GM12801 (cell line): ENCODE measurements at regions not wholly inside any gene's neighbourhood (a gene's known extent, or its start where the extent isn't known, plus 50 kb on each side); places are given as distances from the start of the nearest gene placed in this dataset.

Experiments used
- TF ChIP-seq, protein P1 (sequence below): IDR thresholded peaks from one replicate; pipeline ENCODE4 v1.5.1; 2011; ENCODE audit warnings: control low read depth; ENCODE audit not compliant: insufficient read length; ENCODE audit errors: extremely low read depth

DNA sequence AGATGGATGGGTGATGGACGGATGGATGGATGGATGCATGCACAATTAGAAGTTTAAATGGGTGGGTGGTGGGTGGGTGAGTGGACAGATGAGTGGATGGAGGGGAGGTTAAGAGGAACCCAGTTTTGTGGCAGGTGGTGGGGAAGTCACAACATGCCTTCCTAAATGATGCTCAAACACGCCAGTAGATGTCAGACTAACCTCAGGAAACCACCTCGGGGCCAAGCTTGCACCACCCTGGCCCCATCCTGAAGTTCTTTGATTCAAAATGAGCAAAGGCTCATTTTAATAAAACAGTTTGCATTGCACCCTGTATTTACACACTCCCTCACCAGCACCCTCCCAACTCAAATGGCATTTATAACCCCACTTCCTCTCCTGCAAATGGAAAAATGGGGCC is 91.4 kb upstream of the CACNA1A start:
- TF ChIP-seq, protein P1, sequence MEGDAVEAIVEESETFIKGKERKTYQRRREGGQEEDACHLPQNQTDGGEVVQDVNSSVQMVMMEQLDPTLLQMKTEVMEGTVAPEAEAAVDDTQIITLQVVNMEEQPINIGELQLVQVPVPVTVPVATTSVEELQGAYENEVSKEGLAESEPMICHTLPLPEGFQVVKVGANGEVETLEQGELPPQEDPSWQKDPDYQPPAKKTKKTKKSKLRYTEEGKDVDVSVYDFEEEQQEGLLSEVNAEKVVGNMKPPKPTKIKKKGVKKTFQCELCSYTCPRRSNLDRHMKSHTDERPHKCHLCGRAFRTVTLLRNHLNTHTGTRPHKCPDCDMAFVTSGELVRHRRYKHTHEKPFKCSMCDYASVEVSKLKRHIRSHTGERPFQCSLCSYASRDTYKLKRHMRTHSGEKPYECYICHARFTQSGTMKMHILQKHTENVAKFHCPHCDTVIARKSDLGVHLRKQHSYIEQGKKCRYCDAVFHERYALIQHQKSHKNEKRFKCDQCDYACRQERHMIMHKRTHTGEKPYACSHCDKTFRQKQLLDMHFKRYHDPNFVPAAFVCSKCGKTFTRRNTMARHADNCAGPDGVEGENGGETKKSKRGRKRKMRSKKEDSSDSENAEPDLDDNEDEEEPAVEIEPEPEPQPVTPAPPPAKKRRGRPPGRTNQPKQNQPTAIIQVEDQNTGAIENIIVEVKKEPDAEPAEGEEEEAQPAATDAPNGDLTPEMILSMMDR: no peak

DNA sequence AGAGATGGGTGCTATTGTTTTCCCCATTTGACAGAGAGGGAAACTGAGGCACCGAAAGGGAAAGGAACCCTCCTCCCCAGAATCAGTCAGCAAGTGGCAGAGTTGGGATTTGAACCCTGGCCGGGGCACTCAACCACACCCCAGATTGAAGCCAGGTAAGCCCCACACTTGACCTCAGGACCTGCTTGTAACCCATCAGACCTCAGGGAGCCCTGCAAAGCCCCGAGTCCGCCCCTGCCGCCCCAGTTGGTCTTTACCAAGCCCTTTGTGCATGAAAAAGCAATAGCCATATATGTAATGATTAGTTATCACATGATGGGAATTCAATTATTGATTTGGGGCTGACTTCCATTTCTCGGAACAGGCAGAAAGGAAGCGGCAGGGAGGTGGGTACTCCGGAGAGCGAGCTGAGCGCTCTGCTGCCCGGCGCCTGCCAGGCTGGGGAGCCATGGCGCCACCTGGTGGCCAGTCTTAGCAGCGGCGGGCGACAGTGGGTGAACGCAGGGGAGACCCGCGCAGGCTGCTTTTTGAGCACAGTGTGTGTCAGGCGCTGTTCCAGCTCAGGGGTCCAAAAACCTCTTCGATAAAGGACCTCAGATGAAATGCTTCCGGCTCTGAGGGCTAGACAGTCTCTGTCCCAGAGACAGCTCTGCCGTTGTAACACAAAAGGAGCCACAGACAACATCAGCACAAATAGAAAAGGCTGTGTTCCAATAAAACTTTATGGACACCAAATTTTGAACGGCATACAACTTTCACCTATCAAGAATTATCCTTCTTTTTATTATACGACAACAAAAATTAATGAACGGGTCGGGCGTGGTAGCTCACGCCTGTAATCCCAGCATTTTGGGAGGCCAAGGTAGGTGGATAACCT is 82.9 kb upstream of the CACNA1A start:
- TF ChIP-seq, protein P1: peak; percentile 21

DNA sequence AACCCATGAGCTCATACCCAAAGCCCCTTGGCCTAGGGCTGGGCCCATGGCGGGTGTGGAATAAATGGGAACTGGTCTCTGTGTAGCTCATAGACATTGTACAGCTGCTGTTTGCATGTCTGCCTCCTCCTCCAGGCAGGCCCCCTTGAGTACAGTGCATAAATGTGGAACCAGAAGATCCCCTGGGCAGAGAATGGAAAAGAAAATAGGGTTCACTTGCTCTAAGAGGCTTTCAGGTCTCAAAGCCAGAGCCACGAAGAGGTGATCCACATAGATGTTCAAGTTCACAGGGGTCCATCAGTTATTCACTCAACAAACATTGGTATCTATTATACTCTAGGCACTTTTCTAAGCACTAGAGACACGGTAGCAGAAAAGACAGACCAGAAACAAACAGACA is 79.2 kb upstream of the CACNA1A start:
- TF ChIP-seq, protein P1: no peak

DNA sequence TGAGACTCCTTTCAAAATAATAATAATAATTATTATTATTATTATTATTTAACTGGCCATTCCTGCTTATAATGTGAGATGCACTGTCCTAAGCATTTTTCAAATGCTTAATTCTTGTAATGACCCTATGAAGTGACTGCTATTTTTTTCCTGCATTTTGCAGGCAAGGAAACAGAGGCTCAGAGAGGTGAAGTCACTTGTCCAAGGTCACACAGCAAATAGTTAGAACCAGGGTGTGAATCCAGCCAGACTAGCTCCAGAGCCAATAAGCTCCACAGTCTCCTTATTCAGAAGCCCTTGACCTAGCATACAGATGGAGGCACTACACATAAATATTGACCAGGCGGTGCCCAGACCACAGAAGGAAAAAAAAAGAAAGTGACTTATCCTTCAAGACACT is 77.5 kb upstream of the CACNA1A start:
- TF ChIP-seq, protein P1: no peak

DNA sequence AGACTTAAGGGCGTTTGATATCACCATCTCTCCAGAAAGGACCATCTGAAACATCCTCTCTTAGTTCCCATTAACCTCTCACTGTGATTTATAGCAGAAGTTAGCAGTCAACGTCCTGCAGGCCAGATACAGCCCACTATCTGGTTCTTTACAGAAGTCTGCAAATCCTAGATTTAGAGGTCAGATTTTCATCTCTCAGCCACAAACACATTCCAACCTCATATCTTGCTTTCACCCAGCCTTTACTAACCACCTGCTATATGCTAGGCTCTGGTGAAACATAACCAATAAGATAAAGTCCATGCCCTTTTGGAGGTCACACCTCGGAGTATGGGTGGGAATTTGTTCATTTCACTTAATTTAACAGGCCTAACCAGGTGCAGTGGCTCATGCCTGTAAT is 76.8 kb upstream of the CACNA1A start:
- TF ChIP-seq, protein P1: no peak

DNA sequence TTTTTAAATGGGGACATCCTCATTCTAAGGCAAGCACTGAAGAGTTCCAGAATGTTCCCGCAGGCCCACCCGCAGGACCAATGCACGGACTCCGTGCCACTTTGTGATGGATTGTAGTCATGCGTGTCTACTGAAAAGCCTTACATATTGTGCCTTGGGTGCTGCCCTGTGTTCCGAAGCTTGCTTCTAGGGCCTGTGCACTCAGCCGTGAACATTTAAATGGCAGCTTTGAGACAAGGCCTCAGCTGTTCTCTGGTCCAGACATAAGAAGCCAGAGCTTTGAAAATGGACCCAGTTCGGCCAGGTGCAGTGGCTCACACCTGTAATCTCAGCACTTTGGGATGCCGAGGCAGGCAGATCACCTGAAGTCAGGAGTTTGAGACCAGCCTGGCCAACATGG is 75.3 kb upstream of the CACNA1A start:
- TF ChIP-seq, protein P1: no peak

DNA sequence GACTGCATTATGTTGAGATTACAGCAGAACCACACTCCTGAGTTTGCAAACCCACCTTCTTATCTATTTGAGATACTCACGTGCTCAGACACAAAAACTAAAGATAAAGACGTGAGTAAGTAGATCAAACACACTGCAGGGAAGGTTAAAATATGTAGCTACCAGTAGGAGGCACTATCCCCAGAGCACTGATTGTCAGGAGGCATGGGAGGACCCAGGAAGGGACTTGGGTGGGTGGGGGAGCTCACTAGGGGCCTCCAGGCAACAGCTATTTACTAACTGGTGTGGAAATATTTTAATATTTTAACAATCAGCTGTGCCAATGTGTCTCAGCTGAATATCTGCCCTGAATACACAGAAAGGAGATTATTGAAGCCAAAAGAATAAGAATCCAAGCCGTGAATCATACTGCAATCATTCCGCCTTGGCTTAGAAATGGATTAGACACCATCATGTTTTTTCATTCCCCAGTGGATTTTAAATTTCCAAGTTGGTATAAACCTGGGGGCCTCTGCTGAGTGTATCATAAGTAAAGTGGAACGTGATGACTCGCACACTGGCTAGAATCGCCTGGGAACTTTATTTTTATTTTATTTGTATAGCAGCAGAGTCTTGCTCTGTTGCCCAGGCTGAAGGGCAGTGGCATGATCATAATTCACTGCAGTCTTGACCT is 73.2 kb upstream of the CACNA1A start:
- TF ChIP-seq, protein P1: no peak
